ENCODE measurements at regions not wholly inside any gene's neighbourhood (a gene's known extent, or its start where the extent isn't known, plus 50 kb on each side); places are given as distances from the start of the nearest gene placed in this dataset.
A peak's percentile ranks its signal among the peaks of the same experiment; 100 is the strongest.

GRCh38 chr2:240255811-240256703 is 115.6 kb upstream of the OTOS start:
- WGBS (ENCODE audit: low lambda C conversion rate, missing lambda C conversion rate): 54% methylated on average over 20 of the region's 20 CpGs
- H3K4me2 ChIP-seq: peak overlapping the region; percentile 64
- no peaks in the 10 kb centered on the region for H3K36me3 ChIP-seq (replicated peaks; ENCODE audit: insufficient read depth, low read depth)
- H3K9me2 ChIP-seq (replicated peaks; ENCODE audit: insufficient read depth): no peaks in the 10 kb centered on the region
- peaks cover 3% of the 10 kb centered on the region for H3K79me2 ChIP-seq
- H2AFZ ChIP-seq: no peak overlapping the region
- H3K27ac ChIP-seq: peak overlapping the region; percentile 87
- H3K9me3 ChIP-seq (ENCODE audit: low read depth): no peaks in the 10 kb centered on the region
- no peaks in the 10 kb centered on the region for H3K27me3 ChIP-seq
- no peak overlapping the region for H3K4me3 ChIP-seq
- DNase-seq (ENCODE audit: low spot score): peak; percentile 83
- H4K20me1 ChIP-seq (ENCODE audit: insufficient read depth, poor library complexity, severe bottlenecking): no peaks in the 10 kb centered on the region
- peaks cover 35% of the 10 kb centered on the region for H3K4me1 ChIP-seq (ENCODE audit: insufficient read depth)
- TF ChIP-seq EZH2phosphoT487 (IDR thresholded peaks at IDR 0.05; ENCODE audit: low read depth, severe bottlenecking, unreplicated experiment): no peak
- TF ChIP-seq EZH2 (IDR thresholded peaks at IDR 0.05; ENCODE audit: borderline replicate concordance): no peak
- no peak for TF ChIP-seq CTCF (IDR thresholded peaks at IDR 0.05; ENCODE audit: poor library complexity)

GRCh38 chr2:240256704-240257637 is 116.5 kb upstream of the OTOS start:
- peaks cover 26% of the 10 kb centered on the region for H3K4me1 ChIP-seq (ENCODE audit: insufficient read depth)
- peak overlapping the region; percentile 87 for H3K27ac ChIP-seq
- no peak overlapping the region for H3K4me3 ChIP-seq
- WGBS (ENCODE audit: low lambda C conversion rate, missing lambda C conversion rate): 96% methylated on average over 26 of the region's 26 CpGs
- no peaks in the 10 kb centered on the region for H3K27me3 ChIP-seq
- no peaks in the 10 kb centered on the region for H4K20me1 ChIP-seq (ENCODE audit: insufficient read depth, poor library complexity, severe bottlenecking)
- no peaks in the 10 kb centered on the region for H3K36me3 ChIP-seq (replicated peaks; ENCODE audit: insufficient read depth, low read depth)
- H3K9me2 ChIP-seq (replicated peaks; ENCODE audit: insufficient read depth): no peaks in the 10 kb centered on the region
- no peaks in the 10 kb centered on the region for H3K9me3 ChIP-seq (ENCODE audit: low read depth)
- no peak for TF ChIP-seq CTCF (IDR thresholded peaks at IDR 0.05; ENCODE audit: poor library complexity)
- no peak for TF ChIP-seq EZH2phosphoT487 (IDR thresholded peaks at IDR 0.05; ENCODE audit: low read depth, severe bottlenecking, unreplicated experiment)
- TF ChIP-seq EZH2 (IDR thresholded peaks at IDR 0.05; ENCODE audit: borderline replicate concordance): no peak
- no peak overlapping the region for H3K4me2 ChIP-seq
- peaks cover 3% of the 10 kb centered on the region for H3K79me2 ChIP-seq
- H2AFZ ChIP-seq: no peak overlapping the region
- DNase-seq (ENCODE audit: low spot score): no peak

GRCh38 chr2:240257940-240258580 is 117.6 kb upstream of the OTOS start:
- H3K27ac ChIP-seq: no peak overlapping the region

More at GRCh38 chr2:240257940-240258580, 117.6 kb upstream of the OTOS start:
- Histone ChIP-seq H3K9me2 (replicated peaks; ENCODE audit: insufficient read depth) (no peaks in the 10 kb centered on the region), H3K27me3 (no peaks in the 10 kb centered on the region), H4K20me1 (ENCODE audit: insufficient read depth, poor library complexity, severe bottlenecking) (no peaks in the 10 kb centered on the region), H3K4me1 (ENCODE audit: insufficient read depth) (peaks cover 20% of the 10 kb centered on the region), H3K4me2 (no peak overlapping the region), H3K4me3 (no peak overlapping the region), H2AFZ (no peak overlapping the region), H3K9me3 (ENCODE audit: low read depth) (no peaks in the 10 kb centered on the region), H3K79me2 (peaks cover 3% of the 10 kb centered on the region), H3K36me3 (replicated peaks; ENCODE audit: insufficient read depth, low read depth) (no peaks in the 10 kb centered on the region)
- WGBS (ENCODE audit: low lambda C conversion rate, missing lambda C conversion rate): 94% methylated on average over 23 of the region's 23 CpGs
- TF ChIP-seq EZH2 (IDR thresholded peaks at IDR 0.05; ENCODE audit: borderline replicate concordance) (no peak), EZH2phosphoT487 (IDR thresholded peaks at IDR 0.05; ENCODE audit: low read depth, severe bottlenecking, unreplicated experiment) (no peak)
- DNase-seq (ENCODE audit: low spot score): no peak
